H1 (cell line): ENCODE measurements at regions not wholly inside any gene's neighbourhood (a gene's known extent, or its start where the extent isn't known, plus 50 kb on each side); places are given as distances from the start of the nearest gene placed in this dataset.

Experiments used
- CTCF ChIA-PET: fragments of 300-600 bp; sonication (Branson Sonifier 250); formaldehyde crosslinking; loops from one replicate; lab custom pipeline; 2021; ENCODE audit not compliant: partially characterized antibody; lab: Charles Lee
- POLR2A ChIA-PET: fragments of 300-600 bp; sonication (Branson Sonifier 250); formaldehyde crosslinking; loops from one replicate; lab custom pipeline; 2021; ENCODE audit warnings: inconsistent platforms; ENCODE audit not compliant: partially characterized antibody; lab: Charles Lee
- DNase-seq, 2 experiments: peaks; one replicate each; pipeline versions ENCODE4 v3.0.0 to v3.0.0-alpha.2; 2010 to 2022; ENCODE audit warnings: low spot score in 2 of 2, low read depth in 1 of 2, mixed read lengths in 1 of 2
- FAIRE-seq: peaks from 2 replicates; lab custom pipeline; 2011; peaks lifted over from hg19 to GRCh38; lab: Jason Lieb, UNC
- H2AFZ ChIP-seq: 2 replicates; pipeline ENCODE4 v1.8.1; 2012; ENCODE audit warnings: low read length, inconsistent platforms
- H2AK5ac ChIP-seq: 2 replicates; pipeline ENCODE4 v1.6.1; 2013; ENCODE audit warnings: low read depth, low read length
- H2BK120ac ChIP-seq: replicated peaks from 2 replicates; pipeline ENCODE3; 2013; ENCODE audit warnings: low read depth, low read length, inconsistent platforms
- H2BK12ac ChIP-seq: 2 replicates; pipeline ENCODE4 v1.6.1; 2013; ENCODE audit warnings: low read depth, low read length
- H2BK15ac ChIP-seq: 2 replicates; pipeline ENCODE4 v1.6.1; 2013; ENCODE audit warnings: low read length
- H2BK20ac ChIP-seq: 2 replicates; pipeline ENCODE4 v1.6.1; 2013; ENCODE audit warnings: low read length
- H2BK5ac ChIP-seq: 2 replicates; pipeline ENCODE4 v1.6.1; 2013; ENCODE audit warnings: low read depth, low read length
- H3K14ac ChIP-seq: 2 replicates; pipeline ENCODE4 v1.6.1; 2013; ENCODE audit warnings: inconsistent platforms; ENCODE audit not compliant: insufficient read length
- H3K18ac ChIP-seq: 2 replicates; pipeline ENCODE4 v1.6.1; 2013; ENCODE audit warnings: low read length; ENCODE audit errors: extremely low read depth
- H3K23ac ChIP-seq: 2 replicates; pipeline ENCODE4 v1.6.1; 2013; ENCODE audit warnings: inconsistent platforms; ENCODE audit not compliant: insufficient read length
- H3K23me2 ChIP-seq: 2 replicates; pipeline ENCODE4 v1.6.1; 2013; ENCODE audit warnings: low read depth, low read length
- H3K27ac ChIP-seq: 2 replicates; pipeline ENCODE4 v1.6.1; 2011; ENCODE audit warnings: low read depth, low read length, inconsistent platforms
- H3K27me3 ChIP-seq, 4 experiments: replicated peaks in 1 of 4; 1 replicate in 1 of 4; 2 replicates in 3 of 4; pipeline versions ENCODE4 v1.6.1 to v1.8.1; 2011 to 2013; ENCODE audit warnings: low read length in 3 of 4, mild to moderate bottlenecking in 3 of 4, inconsistent platforms in 2 of 4, mixed read lengths in 2 of 4, moderate library complexity in 1 of 4; ENCODE audit not compliant: control insufficient read depth in 3 of 4, insufficient read depth in 3 of 4; ENCODE audit errors: extremely low read depth in 1 of 4
- H3K36me3 ChIP-seq, 4 experiments: 2 replicates each; pipeline versions ENCODE4 v1.6.1 to v1.8.1; 2011 to 2013; ENCODE audit warnings: mild to moderate bottlenecking in 4 of 4, low read length in 3 of 4, moderate library complexity in 2 of 4, control low read depth in 1 of 4, inconsistent platforms in 1 of 4; ENCODE audit not compliant: insufficient read depth in 4 of 4, control insufficient read depth in 2 of 4
- H3K4ac ChIP-seq: replicated peaks from 2 replicates; pipeline ENCODE3; 2013; ENCODE audit warnings: low read length, low read depth, mixed read lengths, inconsistent platforms; ENCODE audit not compliant: insufficient read length
- H3K4me1 ChIP-seq, 4 experiments: replicated peaks in 1 of 4; 1 replicate in 1 of 4; 2 replicates in 3 of 4; pipeline versions ENCODE4 v1.6.1 to v1.8.1; 2011 to 2013; ENCODE audit warnings: low read length in 3 of 4, inconsistent platforms in 2 of 4, mixed read lengths in 1 of 4; ENCODE audit not compliant: insufficient read depth in 4 of 4, control insufficient read depth in 3 of 4
- H3K4me2 ChIP-seq, 2 experiments: 2 replicates each; pipeline versions ENCODE4 v1.6.1 to v1.8.1; 2011 to 2013; ENCODE audit warnings: low read depth in 2 of 2, low read length in 2 of 2, control low read depth in 1 of 2, inconsistent platforms in 1 of 2, mild to moderate bottlenecking in 1 of 2; ENCODE audit not compliant: insufficient read depth in 1 of 2
- H3K4me3 ChIP-seq, 4 experiments: fragments of 200-600, 300-600 bp in 1 of 4; sonication (generic), shearing (Covaris generic), sonication (Bioruptor Twin) in 1 of 4; 2 replicates each; pipeline versions ENCODE4 v1.5.1 to v1.8.1; 2011 to 2016; ENCODE audit warnings: low read length in 4 of 4, low read depth in 3 of 4, control low read depth in 2 of 4, inconsistent platforms in 2 of 4, mild to moderate bottlenecking in 2 of 4, mixed read lengths in 1 of 4, moderate library complexity in 1 of 4; ENCODE audit not compliant: insufficient read depth in 2 of 4; ENCODE audit errors: extremely low read depth in 1 of 4
- H3K56ac ChIP-seq: replicated peaks from 2 replicates; pipeline ENCODE3; 2013; ENCODE audit warnings: low read depth, mild to moderate bottlenecking, mixed read lengths, low read length, inconsistent platforms; ENCODE audit not compliant: insufficient read length
- H3K79me1 ChIP-seq: 2 replicates; pipeline ENCODE4 v1.6.1; 2013; ENCODE audit warnings: low read depth, low read length, control low read depth
- H3K79me2 ChIP-seq, 2 experiments: 2 replicates each; pipeline versions ENCODE4 v1.6.1 to v1.8.1; 2012 to 2013; ENCODE audit warnings: low read length in 2 of 2, mild to moderate bottlenecking in 2 of 2, inconsistent platforms in 1 of 2; ENCODE audit not compliant: insufficient read depth in 2 of 2, control insufficient read depth in 1 of 2
- H3K9ac ChIP-seq, 4 experiments: replicated peaks in 1 of 4; 1 replicate in 1 of 4; 2 replicates in 3 of 4; pipeline versions ENCODE4 v1.6.1 to v1.8.1; 2011 to 2013; ENCODE audit warnings: low read depth in 3 of 4, low read length in 3 of 4, control low read depth in 2 of 4, mild to moderate bottlenecking in 2 of 4, moderate library complexity in 2 of 4, inconsistent platforms in 1 of 4; ENCODE audit errors: extremely low read depth in 1 of 4
- H3K9me3 ChIP-seq, 2 experiments: 2 replicates each; pipeline versions ENCODE4 v1.6.1 to v1.8.1; 2012 to 2013; ENCODE audit warnings: mild to moderate bottlenecking in 2 of 2, moderate library complexity in 2 of 2, control low read depth in 1 of 2, inconsistent platforms in 1 of 2, low read depth in 1 of 2, low read length in 1 of 2, mixed read lengths in 1 of 2; ENCODE audit not compliant: insufficient read depth in 2 of 2
- H4K20me1 ChIP-seq, 2 experiments: replicated peaks in 1 of 2; 2 replicates each; pipeline versions ENCODE3 to v1.8.1; 2011 to 2013; ENCODE audit warnings: inconsistent platforms in 2 of 2, low read length in 2 of 2, mild to moderate bottlenecking in 1 of 2; ENCODE audit not compliant: insufficient read depth in 2 of 2, control insufficient read depth in 1 of 2
- H4K5ac ChIP-seq: 2 replicates; pipeline ENCODE4 v1.6.1; 2013; ENCODE audit warnings: low read length, low read depth, mixed read lengths, inconsistent platforms; ENCODE audit not compliant: insufficient read length
- H4K8ac ChIP-seq: 2 replicates; pipeline ENCODE4 v1.8.0; 2013; ENCODE audit warnings: mild to moderate bottlenecking, moderate library complexity, low read length, inconsistent platforms; ENCODE audit not compliant: insufficient read depth; ENCODE audit errors: extremely low read depth
- H4K91ac ChIP-seq: replicated peaks from 2 replicates; pipeline ENCODE3; 2013; ENCODE audit warnings: low read length, mixed read lengths, inconsistent platforms; ENCODE audit not compliant: insufficient read length
- ASH2L ChIP-seq: fragments of 200-600, 300-600 bp; sonication (generic); IDR thresholded peaks from one replicate; pipeline ENCODE4 v1.7.1; 2017; ENCODE audit warnings: low read length
- CEBPB ChIP-seq: IDR thresholded peaks from 2 replicates; pipeline ENCODE4 v1.6.1; 2012; ENCODE audit warnings: low read depth, low read length
- E2F6 ChIP-seq: IDR thresholded peaks from 2 replicates; pipeline ENCODE4 v1.6.1; 2012; ENCODE audit warnings: inconsistent platforms
- EGR1 ChIP-seq: IDR thresholded peaks from 2 replicates; pipeline ENCODE4 v1.6.1; 2011; ENCODE audit warnings: low read depth, low read length, borderline replicate concordance
- JUN ChIP-seq: IDR thresholded peaks from 2 replicates; pipeline ENCODE4 v1.6.1; 2011; ENCODE audit warnings: low read depth, mild to moderate bottlenecking, improper control_type of control experiment, low read length
- POLR2A ChIP-seq, 2 experiments: IDR thresholded peaks; 1 replicate in 1 of 2; 2 replicates in 1 of 2; pipeline ENCODE4 v1.6.1; 2011; ENCODE audit warnings: low read depth in 2 of 2, low read length in 2 of 2, mild to moderate bottlenecking in 2 of 2; ENCODE audit errors: control extremely low read depth in 1 of 2
- POU5F1 ChIP-seq: IDR thresholded peaks from 2 replicates; pipeline ENCODE4 v1.6.1; 2011; ENCODE audit warnings: low read depth, mild to moderate bottlenecking, low read length, moderate library complexity
- SIN3A ChIP-seq, 2 experiments: IDR thresholded peaks in 1 of 2; conservative IDR thresholded peaks in 1 of 2; 2 replicates each; pipeline ENCODE4 v1.6.1; 2011 to 2012; ENCODE audit warnings: low read length in 2 of 2, improper control_type of control experiment in 1 of 2, low read depth in 1 of 2, mild to moderate bottlenecking in 1 of 2
- SIX5 ChIP-seq: IDR thresholded peaks from 2 replicates; pipeline ENCODE4 v1.6.1; 2011; ENCODE audit warnings: mild to moderate bottlenecking, low read depth, low read length
- ZNF274 ChIP-seq: IDR thresholded peaks from 2 replicates; pipeline ENCODE4 v1.7.0; 2012; ENCODE audit warnings: low read length, borderline replicate concordance; ENCODE audit errors: extremely low read depth
- WGBS, 2 experiments: shearing (Covaris generic) in 1 of 2; methylation state at CpG; one replicate each; pipeline versions ENCODE4 v1.1.6 to v1.1.7; 2013 to 2015; ENCODE audit warnings: low lambda C conversion rate in 2 of 2, mixed read lengths in 2 of 2, inconsistent platforms in 1 of 2, low coverage in 1 of 2, missing lambda C conversion rate in 1 of 2; ENCODE audit not compliant: insufficient replicate concordance in 2 of 2, insufficient coverage in 1 of 2, insufficient read length in 1 of 2; ENCODE audit errors: extremely low coverage in 1 of 2, missing lambda C conversion rate in 1 of 2; 5-methylcytosine and 5-hydroxymethylcytosine counted together

- Histone ChIP-seq H3K27ac (no peak overlapping the region), H4K91ac (no peak overlapping the region), H2BK20ac (no peak overlapping the region), H3K14ac (no peak overlapping the region), H2BK5ac (no peak overlapping the region), H3K9me3 (no peaks in the 10 kb centered on the region), H4K8ac (no peak overlapping the region), H2AFZ (peak overlapping the region; percentile 45; the same call in 1 of the 2 replicates), H3K36me3 (no peaks in the 10 kb centered on the region), H3K4me1 (no peaks in the 10 kb centered on the region), H2BK12ac (no peak overlapping the region), H3K9ac (no peak overlapping the region), H3K23me2 (no peaks in the 10 kb centered on the region), H2BK15ac (no peak overlapping the region), H3K79me1 (no peaks in the 10 kb centered on the region), H2BK120ac (no peak overlapping the region), H3K4me3 (no peak overlapping the region), H3K27me3 (no peaks in the 10 kb centered on the region), H3K4ac (no peak overlapping the region), H4K20me1 (no peaks in the 10 kb centered on the region), H3K23ac (no peak overlapping the region), H3K56ac (no peak overlapping the region), H4K5ac (no peak overlapping the region), H3K79me2 (no peaks in the 10 kb centered on the region), H3K18ac (no peak overlapping the region), H2AK5ac (no peak overlapping the region), H3K4me2 (no peak overlapping the region)
- TF ChIP-seq POLR2A (IDR thresholded peaks at IDR 0.05; ENCODE audit: control extremely low read depth in 1 of 2, low read depth in 2 of 2, low read length in 2 of 2) (no peak), SIX5 (no peak), ASH2L (no peak), EGR1 (no peak), E2F6 (no peak), CEBPB (no peak), SIN3A (conservative IDR thresholded peaks at IDR 0.05 in 1 of 2, IDR thresholded peaks at IDR 0.05 in 1 of 2; ENCODE audit: low read depth in 1 of 2, low read length in 2 of 2) (no peak), ZNF274 (no peak), POU5F1 (no peak), JUN (no peak)
- POLR2A ChIA-PET: no interaction called here
- DNase-seq (no peak), FAIRE-seq (no peak)
- CTCF ChIA-PET: no interaction called here
- WGBS, 2 experiments: 92% methylated on average over 7 of the region's 7 CpGs; no CpG with 5 or more reads in 1 of the 2 experiments
Observed at GRCh38 chr2:182548031-182548950, 121.5 kb upstream of the PDE1A start.
